ENCODE measurements at regions not wholly inside any gene's neighbourhood (a gene's known extent, or its start where the extent isn't known, plus 50 kb on each side); places are given as distances from the start of the nearest gene placed in this dataset.

DNA sequence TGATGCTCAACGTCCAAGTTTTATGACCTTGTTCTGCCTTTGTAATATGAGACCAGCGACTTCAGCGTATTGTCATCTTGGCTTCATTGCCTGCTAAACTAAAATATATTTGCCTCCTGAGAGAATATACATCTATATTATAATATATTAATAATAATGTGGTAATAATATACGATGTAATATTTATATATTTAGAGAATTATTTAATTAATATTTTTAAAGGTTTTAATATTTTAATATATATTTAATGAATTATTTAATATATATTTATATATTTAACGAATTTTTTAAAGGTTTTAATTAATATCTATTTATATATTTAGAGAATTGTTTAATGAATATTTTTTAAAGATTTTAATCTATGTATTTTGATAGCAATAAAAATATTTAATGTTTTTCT, 700.7 kb downstream of the TAF11L14 start:
- TF ChIP-seq, protein P1, sequence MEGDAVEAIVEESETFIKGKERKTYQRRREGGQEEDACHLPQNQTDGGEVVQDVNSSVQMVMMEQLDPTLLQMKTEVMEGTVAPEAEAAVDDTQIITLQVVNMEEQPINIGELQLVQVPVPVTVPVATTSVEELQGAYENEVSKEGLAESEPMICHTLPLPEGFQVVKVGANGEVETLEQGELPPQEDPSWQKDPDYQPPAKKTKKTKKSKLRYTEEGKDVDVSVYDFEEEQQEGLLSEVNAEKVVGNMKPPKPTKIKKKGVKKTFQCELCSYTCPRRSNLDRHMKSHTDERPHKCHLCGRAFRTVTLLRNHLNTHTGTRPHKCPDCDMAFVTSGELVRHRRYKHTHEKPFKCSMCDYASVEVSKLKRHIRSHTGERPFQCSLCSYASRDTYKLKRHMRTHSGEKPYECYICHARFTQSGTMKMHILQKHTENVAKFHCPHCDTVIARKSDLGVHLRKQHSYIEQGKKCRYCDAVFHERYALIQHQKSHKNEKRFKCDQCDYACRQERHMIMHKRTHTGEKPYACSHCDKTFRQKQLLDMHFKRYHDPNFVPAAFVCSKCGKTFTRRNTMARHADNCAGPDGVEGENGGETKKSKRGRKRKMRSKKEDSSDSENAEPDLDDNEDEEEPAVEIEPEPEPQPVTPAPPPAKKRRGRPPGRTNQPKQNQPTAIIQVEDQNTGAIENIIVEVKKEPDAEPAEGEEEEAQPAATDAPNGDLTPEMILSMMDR (conservative IDR thresholded peaks at IDR 0.05; ENCODE audit: low read depth in 2 of 2): no peak
- no peak for TF ChIP-seq EZH2 (IDR thresholded peaks at IDR 0.05; ENCODE audit: low read depth, unreplicated experiment)
- no peak for TF ChIP-seq ETS1 (IDR thresholded peaks at IDR 0.05)
- TF ChIP-seq POLR2AphosphoS5 (IDR thresholded peaks at IDR 0.05; ENCODE audit: low read depth): no peak
- TF ChIP-seq STAT1 (IDR thresholded peaks at IDR 0.05; ENCODE audit: unreplicated experiment): no peak
